Endothelial cell of umbilical vein (primary cell): ENCODE measurements at regions not wholly inside any gene's neighbourhood (a gene's known extent, or its start where the extent isn't known, plus 50 kb on each side); places are given as distances from the start of the nearest gene placed in this dataset.

Experiments used
- BruUV-seq: library from RNA; stranded (reverse); fragments of 400-500 nt; replicated peaks from 2 replicates; lab custom pipeline; 2021; lab: Mats Ljungman, UMichigan
- CTCF ChIA-PET: fragments of 300-600, 350-600 bp; sonication (Branson Sonifier 250); formaldehyde crosslinking; loops from one replicate; lab custom pipeline; 2021; ENCODE audit warnings: antibody characterized with exemption, inconsistent platforms; lab: Charles Lee
- POLR2A ChIA-PET: fragments of 300-600, 350-600 bp; sonication (Branson Sonifier 250); formaldehyde crosslinking; loops from one replicate; lab custom pipeline; 2021; ENCODE audit warnings: antibody characterized with exemption, inconsistent platforms; lab: Charles Lee
- DNase-seq: peaks from one replicate; pipeline ENCODE4 v3.0.0-alpha.2; 2011; ENCODE audit warnings: low read depth, low spot score
- FAIRE-seq: peaks from 2 replicates; lab custom pipeline; 2011; peaks lifted over from hg19 to GRCh38; lab: Jason Lieb, UNC
- H2AFZ ChIP-seq: 2 replicates; pipeline ENCODE4 v1.6.0; 2012; ENCODE audit warnings: low read depth, low read length, control low read depth, inconsistent platforms
- H3K27ac ChIP-seq: 2 replicates; pipeline ENCODE4 v1.5.1; 2011; ENCODE audit warnings: low read depth, mild to moderate bottlenecking, control low read depth, low read length, moderate library complexity; ENCODE audit not compliant: insufficient read depth
- H3K27me3 ChIP-seq, 2 experiments: 2 replicates each; pipeline versions ENCODE4 v1.6.0 to v1.6.1; 2011; ENCODE audit warnings: low read length in 2 of 2, mixed read lengths in 1 of 2; ENCODE audit not compliant: control insufficient read depth in 2 of 2, insufficient read depth in 2 of 2
- H3K36me3 ChIP-seq, 2 experiments: 2 replicates in 1 of 2; 3 replicates in 1 of 2; pipeline ENCODE4 v1.5.1; 2011; ENCODE audit warnings: low read length in 2 of 2, mild to moderate bottlenecking in 1 of 2, moderate library complexity in 1 of 2; ENCODE audit not compliant: control insufficient read depth in 2 of 2, insufficient read depth in 2 of 2; ENCODE audit errors: extremely low read depth in 1 of 2
- H3K4me1 ChIP-seq: 3 replicates; pipeline ENCODE4 v1.5.1; 2011; ENCODE audit warnings: mild to moderate bottlenecking, low read length; ENCODE audit not compliant: control insufficient read depth, insufficient read depth; ENCODE audit errors: extremely low read depth
- H3K4me2 ChIP-seq: 2 replicates; pipeline ENCODE4 v1.6.1; 2011; ENCODE audit warnings: low read length, control low read depth, mixed read lengths; ENCODE audit not compliant: insufficient read depth
- H3K4me3 ChIP-seq, 3 experiments: fragments of 200-600 bp in 1 of 3; sonication (generic), shearing (Covaris generic) in 1 of 3; replicated peaks in 1 of 3; 2 replicates each; pipeline ENCODE4 v1.5.1; 2011 to 2016; ENCODE audit warnings: control low read depth in 3 of 3, low read length in 3 of 3, mild to moderate bottlenecking in 2 of 3, inconsistent platforms in 1 of 3, low read depth in 1 of 3, moderate library complexity in 1 of 3; ENCODE audit not compliant: insufficient read depth in 1 of 3
- H3K79me2 ChIP-seq: 2 replicates; pipeline ENCODE4 v1.6.0; 2012; ENCODE audit warnings: low read length, inconsistent platforms; ENCODE audit not compliant: control insufficient read depth, insufficient read depth
- H3K9ac ChIP-seq: replicated peaks from 2 replicates; pipeline ENCODE3; 2011; ENCODE audit warnings: low read length, control low read depth; ENCODE audit not compliant: insufficient read depth; ENCODE audit errors: extremely low read depth
- H3K9me1 ChIP-seq: replicated peaks from 3 replicates; pipeline ENCODE4 v1.6.0; 2011; ENCODE audit warnings: mild to moderate bottlenecking, low read length; ENCODE audit not compliant: control insufficient read depth, insufficient read depth; ENCODE audit errors: extremely low read depth
- H3K9me3 ChIP-seq: replicated peaks from 2 replicates; pipeline ENCODE4 v1.5.1; 2012; ENCODE audit warnings: low read length, inconsistent platforms; ENCODE audit not compliant: control insufficient read depth, insufficient read depth
- H4K20me1 ChIP-seq: replicated peaks from 2 replicates; pipeline ENCODE3; 2011; ENCODE audit warnings: mild to moderate bottlenecking, low read length; ENCODE audit not compliant: control insufficient read depth, insufficient read depth; ENCODE audit errors: extremely low read depth
- CTCF ChIP-seq, 2 donors: IDR thresholded peaks; 1 replicate in 1 of 2; 2 replicates in 1 of 2; pipeline ENCODE4 v1.5.1; 2011; ENCODE audit warnings: low read length in 2 of 2, mild to moderate bottlenecking in 2 of 2, moderate library complexity in 2 of 2, control low read depth in 1 of 2, inconsistent platforms in 1 of 2, low read depth in 1 of 2; ENCODE audit not compliant: insufficient read depth in 1 of 2; ENCODE audit errors: extremely low read depth in 1 of 2
- EZH2 ChIP-seq: IDR thresholded peaks from 2 replicates; pipeline ENCODE4 v1.6.1; 2012; ENCODE audit warnings: borderline replicate concordance, low read depth, mild to moderate bottlenecking, moderate library complexity, low read length, inconsistent platforms; ENCODE audit not compliant: severe bottlenecking
- FOS ChIP-seq: IDR thresholded peaks from 2 replicates; pipeline ENCODE4 v1.6.1; 2011; ENCODE audit warnings: mild to moderate bottlenecking, low read length, moderate library complexity, borderline replicate concordance; ENCODE audit not compliant: insufficient read depth
- GATA2 ChIP-seq: IDR thresholded peaks from 2 replicates; pipeline ENCODE4 v1.7.0; 2011; ENCODE audit warnings: low read depth, mild to moderate bottlenecking, moderate library complexity, mixed read lengths, low read length; ENCODE audit not compliant: insufficient read length, insufficient read depth
- JUN ChIP-seq: IDR thresholded peaks from 2 replicates; pipeline ENCODE4 v1.6.1; 2011; ENCODE audit warnings: borderline replicate concordance, low read depth; ENCODE audit not compliant: insufficient read length, insufficient read depth
- MAX ChIP-seq: IDR thresholded peaks from 2 replicates; pipeline ENCODE4 v1.6.1; 2011; ENCODE audit not compliant: insufficient read depth, insufficient read length
- MYC ChIP-seq: IDR thresholded peaks from one replicate; pipeline ENCODE4 v1.6.1; 2011; ENCODE audit warnings: mild to moderate bottlenecking, low read depth, low read length
- POLR2A ChIP-seq: IDR thresholded peaks from 2 replicates; pipeline ENCODE4 v1.6.1; 2012; ENCODE audit warnings: low read depth, mild to moderate bottlenecking, control low read depth, low read length
- POLR2AphosphoS5 ChIP-seq: IDR thresholded peaks from 2 replicates; pipeline ENCODE4 v1.6.1; 2012; ENCODE audit warnings: low read depth, mild to moderate bottlenecking, control low read depth, low read length, moderate library complexity; ENCODE audit not compliant: insufficient read depth
- dilution Hi-C: fragments of 300-500 bp; cut with MboI; formaldehyde crosslinking; loops from one replicate; pipeline ENCODE4 v1.15.0; 2019; ENCODE audit warnings: low sequenced_read_pairs; ENCODE audit not compliant: extremely low pct_ligation_motif_present
- intact Hi-C: fragments of 100-400 bp; cut with micrococcal nuclease; formaldehyde crosslinking; loops from one replicate; pipeline ENCODE4 v1.10.0; 2022

- Histone ChIP-seq H4K20me1 (no peaks in the 10 kb centered on the region), H2AFZ (no peak overlapping the region), H3K27me3 (no peaks in the 10 kb centered on the region), H3K4me2 (no peak overlapping the region), H3K79me2 (no peaks in the 10 kb centered on the region), H3K9me3 (no peaks in the 10 kb centered on the region), H3K27ac (no peak overlapping the region), H3K9ac (no peak overlapping the region), H3K9me1 (no peaks in the 10 kb centered on the region), H3K4me1 (no peaks in the 10 kb centered on the region), H3K4me3 (no peak overlapping the region), H3K36me3 (no peaks in the 10 kb centered on the region)
- no peak for FAIRE-seq
- no TSS peak for BruUV-seq
- CTCF ChIA-PET: no interaction called here
- intact Hi-C loops: no loop called here
- POLR2A ChIA-PET: no interaction called here
- no peak for TF ChIP-seq JUN
- TF ChIP-seq MYC: no peak
- TF ChIP-seq FOS: no peak
- TF ChIP-seq POLR2A: no peak
- TF ChIP-seq MAX: no peak
- no peak for TF ChIP-seq GATA2
- no peak for TF ChIP-seq POLR2AphosphoS5
- DNase-seq: no peak
- dilution Hi-C loops: no loop called here
These were observed 511.9 kb downstream of the PYDC2 start for GRCh38 chr3:191972714-191973398.

- no peaks in the 10 kb centered on the region for H3K4me1 ChIP-seq
- H3K4me2 ChIP-seq: no peak overlapping the region
- H3K9ac ChIP-seq: no peak overlapping the region
- no peaks in the 10 kb centered on the region for H3K79me2 ChIP-seq
- H3K4me3 ChIP-seq: no peak overlapping the region
- POLR2A ChIA-PET: no interaction called here
- FAIRE-seq: no peak
- H4K20me1 ChIP-seq: no peaks in the 10 kb centered on the region
- DNase-seq: no peak
- TF ChIP-seq EZH2: no peak
- no peak for TF ChIP-seq MYC
- TF ChIP-seq CTCF (IDR thresholded peaks at IDR 0.05; ENCODE audit: extremely low read depth in 1 of 2, insufficient read depth in 1 of 2, low read depth in 1 of 2, low read length in 2 of 2): no peak
- TF ChIP-seq POLR2A: no peak
- TF ChIP-seq MAX: no peak
- TF ChIP-seq FOS: no peak
- no peak for TF ChIP-seq POLR2AphosphoS5
- no peak for TF ChIP-seq GATA2
- TF ChIP-seq JUN: no peak
- H3K36me3 ChIP-seq: no peaks in the 10 kb centered on the region
- H3K9me1 ChIP-seq: no peaks in the 10 kb centered on the region
- CTCF ChIA-PET: no interaction called here
- BruUV-seq: no TSS peak
- dilution Hi-C loops: no loop called here
- no peak overlapping the region for H2AFZ ChIP-seq
- intact Hi-C loops: no loop called here
- no peak overlapping the region for H3K27ac ChIP-seq
- no peaks in the 10 kb centered on the region for H3K27me3 ChIP-seq
- H3K9me3 ChIP-seq: no peaks in the 10 kb centered on the region
These were observed 512.9 kb downstream of the PYDC2 start for GRCh38 chr3:191973820-191974219.
